IMR-90 (cell line): ENCODE measurements at regions not wholly inside any gene's neighbourhood (a gene's known extent, or its start where the extent isn't known, plus 50 kb on each side); places are given as distances from the start of the nearest gene placed in this dataset.
"Not testable (repeated sequence)": the region's sequence is repeated elsewhere in the genome, so short reads cannot be mapped to it uniquely, and the experiment has no call there.

Experiments used
- ATAC-seq: fragments of 200-7000 bp; cut with Tn5 transposase; 2 replicates; pipeline ENCODE4 v1.9.1; 2020; ENCODE audit warnings: low read depth, mild to moderate bottlenecking, moderate library complexity
- BruUV-seq: library from RNA; stranded (reverse); fragments of 400-500 nt; replicated peaks from 2 replicates; lab custom pipeline; 2021; lab: Mats Ljungman, UMichigan
- CTCF ChIA-PET: fragments of 300-600 bp; formaldehyde crosslinking; extraction: SDS; loops from one replicate; lab custom pipeline; 2021; ENCODE audit warnings: antibody characterized with exemption; lab: Yijun Ruan, JAX
- POLR2A ChIA-PET: fragments of 300-600 bp; sonication (Branson Sonifier 250); formaldehyde crosslinking; loops from one replicate; lab custom pipeline; 2022; ENCODE audit warnings: antibody characterized with exemption; ENCODE audit not compliant: unreplicated experiment; lab: Charles Lee
- DNase-seq: peaks from one replicate; pipeline ENCODE4 v3.0.0; 2013
- H2AFZ ChIP-seq: replicated peaks from 2 replicates; pipeline ENCODE3; 2013; ENCODE audit warnings: low read length, mild to moderate bottlenecking; ENCODE audit not compliant: poor library complexity
- H2AK5ac ChIP-seq: 2 replicates; pipeline ENCODE4 v1.6.1; 2013; ENCODE audit warnings: low read depth, low read length, inconsistent platforms
- H2AK9ac ChIP-seq: replicated peaks from 2 replicates; pipeline ENCODE3; 2013; ENCODE audit warnings: mild to moderate bottlenecking, low read depth, low read length, moderate library complexity; ENCODE audit not compliant: poor library complexity
- H2BK120ac ChIP-seq: 2 replicates; pipeline ENCODE4 v1.6.1; 2013; ENCODE audit warnings: low read depth, low read length, inconsistent platforms
- H2BK15ac ChIP-seq: 3 replicates; pipeline ENCODE4 v1.6.1; 2013; ENCODE audit warnings: low read depth, low read length, inconsistent platforms
- H2BK20ac ChIP-seq: 2 replicates; pipeline ENCODE4 v1.6.1; 2013; ENCODE audit warnings: low read depth, mild to moderate bottlenecking, inconsistent platforms, low read length, moderate library complexity
- H2BK5ac ChIP-seq: 2 replicates; pipeline ENCODE4 v1.6.1; 2013; ENCODE audit warnings: mild to moderate bottlenecking, low read depth, low read length, inconsistent platforms; ENCODE audit not compliant: poor library complexity, severe bottlenecking
- H3K14ac ChIP-seq: replicated peaks from 2 replicates; pipeline ENCODE4 v1.6.1; 2013; ENCODE audit warnings: low read depth, low read length, inconsistent platforms
- H3K18ac ChIP-seq: 2 replicates; pipeline ENCODE4 v1.6.1; 2013; ENCODE audit warnings: low read depth, low read length, control low read depth
- H3K23ac ChIP-seq: 2 replicates; pipeline ENCODE4 v1.6.1; 2013; ENCODE audit warnings: low read depth, low read length, inconsistent platforms
- H3K27ac ChIP-seq: 2 replicates; pipeline ENCODE4 v1.5.1; 2013; ENCODE audit warnings: mild to moderate bottlenecking, control low read depth, low read length; ENCODE audit not compliant: insufficient read depth
- H3K27me3 ChIP-seq: 2 replicates; pipeline ENCODE4 v1.6.1; 2013; ENCODE audit warnings: low read length; ENCODE audit not compliant: control insufficient read depth, insufficient read depth
- H3K36me3 ChIP-seq: 2 replicates; pipeline ENCODE4 v1.6.1; 2013; ENCODE audit warnings: low read length, mixed read lengths; ENCODE audit not compliant: control insufficient read depth, insufficient read depth
- H3K4ac ChIP-seq: 2 replicates; pipeline ENCODE4 v1.6.1; 2013; ENCODE audit warnings: low read depth, low read length, inconsistent platforms
- H3K4me1 ChIP-seq: 2 replicates; pipeline ENCODE4 v1.6.1; 2013; ENCODE audit warnings: low read length, mixed read lengths; ENCODE audit not compliant: control insufficient read depth, insufficient read depth
- H3K4me2 ChIP-seq: 2 replicates; pipeline ENCODE4 v1.6.1; 2013; ENCODE audit warnings: low read depth, mild to moderate bottlenecking, control low read depth, low read length, moderate library complexity
- H3K4me3 ChIP-seq: 2 replicates; pipeline ENCODE4 v1.5.1; 2013; ENCODE audit warnings: low read depth, mild to moderate bottlenecking, control low read depth, low read length, moderate library complexity; ENCODE audit not compliant: insufficient read depth
- H3K56ac ChIP-seq: 2 replicates; pipeline ENCODE4 v1.6.1; 2013; ENCODE audit warnings: low read length, inconsistent platforms; ENCODE audit not compliant: insufficient read depth; ENCODE audit errors: extremely low read depth
- H3K79me1 ChIP-seq, 2 experiments: 2 replicates each; pipeline ENCODE4 v1.6.1; 2013; ENCODE audit warnings: low read length in 2 of 2, inconsistent platforms in 1 of 2, low read depth in 1 of 2
- H3K9ac ChIP-seq: 2 replicates; pipeline ENCODE4 v1.6.1; 2013; ENCODE audit warnings: low read depth, low read length, control low read depth
- H3K9me1 ChIP-seq: 2 replicates; pipeline ENCODE4 v1.6.1; 2013; ENCODE audit warnings: low read length, inconsistent platforms; ENCODE audit not compliant: insufficient read depth
- H3K9me3 ChIP-seq: 2 replicates; pipeline ENCODE4 v1.6.1; 2013; ENCODE audit warnings: low read length; ENCODE audit not compliant: control insufficient read depth, insufficient read depth
- H4K20me1 ChIP-seq: 2 replicates; pipeline ENCODE4 v1.6.1; 2013; ENCODE audit warnings: low read length, inconsistent platforms; ENCODE audit not compliant: insufficient read depth
- H4K5ac ChIP-seq: 2 replicates; pipeline ENCODE4 v1.6.1; 2013; ENCODE audit warnings: mild to moderate bottlenecking, low read depth, low read length, control low read depth
- H4K8ac ChIP-seq, 2 experiments: 2 replicates each; pipeline ENCODE4 v1.6.1; 2013; ENCODE audit warnings: low read depth in 2 of 2, low read length in 2 of 2, control low read depth in 1 of 2, inconsistent platforms in 1 of 2
- H4K91ac ChIP-seq: 2 replicates; pipeline ENCODE4 v1.6.1; 2013; ENCODE audit warnings: low read depth, low read length, inconsistent platforms; ENCODE audit not compliant: insufficient read depth
- WGBS, 2 experiments: methylation state at CpG; one replicate each; pipeline versions ENCODE4 v1.1.5 to v1.1.7; 2013; ENCODE audit warnings: missing lambda C conversion rate in 2 of 2; ENCODE audit not compliant: insufficient read length in 1 of 2; ENCODE audit errors: extremely low coverage in 2 of 2; 5-methylcytosine and 5-hydroxymethylcytosine counted together
- dilution Hi-C: fragments of 300-500 bp; cut with HindIII; formaldehyde crosslinking; loops from one replicate; pipeline ENCODE4 v1.14.3; 2018; ENCODE audit warnings: low sequenced_read_pairs; ENCODE audit not compliant: unreplicated experiment
- in situ Hi-C: fragments of 300-500 bp; cut with MboI; formaldehyde crosslinking; loops from 3 replicates; pipeline ENCODE4 v1.14.3; 2019; ENCODE audit warnings: low sequenced_read_pairs, inconsistent platforms, mixed read lengths
- intact Hi-C: fragments of 100-400 bp; cut with micrococcal nuclease; formaldehyde crosslinking; loops from 2 replicates; pipeline ENCODE4 v1.10.0; 2022

- H2BK5ac ChIP-seq, DNase-seq, H3K4me3 ChIP-seq, POLR2A ChIA-PET, H3K4me2 ChIP-seq, H3K14ac ChIP-seq, H3K27me3 ChIP-seq, H4K8ac ChIP-seq, H3K9ac ChIP-seq, H2BK15ac ChIP-seq, ATAC-seq, H3K4ac ChIP-seq, H2BK20ac ChIP-seq, H2AK5ac ChIP-seq, dilution Hi-C loops, H3K9me3 ChIP-seq, H3K79me1 ChIP-seq, CTCF ChIA-PET, H3K9me1 ChIP-seq, H4K5ac ChIP-seq, H3K18ac ChIP-seq, in situ Hi-C loops, H3K23ac ChIP-seq, H3K4me1 ChIP-seq, H3K56ac ChIP-seq, H4K20me1 ChIP-seq, H2BK120ac ChIP-seq, H2AK9ac ChIP-seq, H3K36me3 ChIP-seq, H3K27ac ChIP-seq, intact Hi-C loops, H2AFZ ChIP-seq, BruUV-seq, H4K91ac ChIP-seq: not testable (repeated sequence)
- WGBS, 2 experiments = no CpG with 5 or more reads among the region's 21 CpGs
These were observed 188.5 kb upstream of the F9 start for GRCh38 chrX:139341855-139342593.
